NCI-H446 (cell line): ENCODE measurements at regions not wholly inside any gene's neighbourhood (a gene's known extent, or its start where the extent isn't known, plus 50 kb on each side); places are given as distances from the start of the nearest gene placed in this dataset.

Source experiments
- DNase-seq, 2 experiments: peaks; one replicate each; lab custom pipeline; 2025; lab: John Stamatoyannopoulos, UW

DNA sequence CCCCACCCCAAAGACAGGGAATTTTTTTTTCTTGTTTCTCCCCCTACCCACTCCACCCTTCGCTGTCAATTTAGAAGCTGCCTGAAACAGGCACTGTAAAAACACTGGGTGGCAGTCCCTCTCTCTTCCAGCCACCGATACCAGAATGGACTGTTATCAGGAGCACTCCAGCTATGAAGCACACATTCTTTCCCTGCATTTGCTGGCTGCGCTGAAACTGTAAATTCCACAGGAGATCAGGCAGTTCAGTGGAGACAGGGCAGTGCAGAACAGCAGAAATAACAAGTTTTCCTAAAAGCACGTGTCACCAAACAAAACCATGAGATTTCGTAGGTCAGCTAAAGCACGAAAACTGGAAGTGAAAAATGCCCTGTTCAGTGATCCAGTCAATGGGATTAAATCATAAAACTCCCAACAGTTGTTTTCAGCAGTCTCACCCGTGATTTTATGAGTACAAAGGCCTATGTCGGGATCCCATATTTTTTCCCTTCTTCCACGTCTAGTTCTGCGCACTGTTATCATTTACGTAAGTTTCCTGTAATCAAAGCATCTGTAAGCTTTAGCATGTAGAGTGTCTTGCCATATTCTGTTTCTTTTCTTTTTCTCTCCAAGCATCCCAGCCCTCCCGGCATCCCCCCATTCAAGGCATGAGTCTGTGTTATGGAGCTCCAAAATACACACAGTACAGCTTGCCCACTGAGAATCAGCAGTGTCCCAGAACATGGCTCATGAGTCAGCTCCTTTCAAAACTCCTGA is 359.9 kb upstream of the EPHA7 start:
- no peak for DNase-seq

DNA sequence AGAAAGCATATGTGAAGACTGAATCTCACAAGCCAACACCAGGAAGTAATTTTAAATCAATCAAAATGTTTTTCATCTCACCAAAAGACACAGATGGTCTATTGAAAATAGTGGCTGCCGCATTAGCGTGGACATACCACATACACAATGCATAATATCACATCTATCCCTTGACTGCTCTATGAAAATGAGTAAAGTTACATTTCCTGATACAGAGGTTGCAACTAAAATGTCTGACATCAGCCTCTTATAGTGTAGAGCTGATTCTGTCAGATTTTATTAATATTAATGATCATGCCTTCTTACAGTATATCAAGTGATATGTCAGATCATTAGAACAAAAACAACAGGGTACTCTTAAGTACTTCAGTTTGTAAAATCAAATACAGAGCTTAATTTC is 339.8 kb upstream of the EPHA7 start:
- no peak for DNase-seq

DNA sequence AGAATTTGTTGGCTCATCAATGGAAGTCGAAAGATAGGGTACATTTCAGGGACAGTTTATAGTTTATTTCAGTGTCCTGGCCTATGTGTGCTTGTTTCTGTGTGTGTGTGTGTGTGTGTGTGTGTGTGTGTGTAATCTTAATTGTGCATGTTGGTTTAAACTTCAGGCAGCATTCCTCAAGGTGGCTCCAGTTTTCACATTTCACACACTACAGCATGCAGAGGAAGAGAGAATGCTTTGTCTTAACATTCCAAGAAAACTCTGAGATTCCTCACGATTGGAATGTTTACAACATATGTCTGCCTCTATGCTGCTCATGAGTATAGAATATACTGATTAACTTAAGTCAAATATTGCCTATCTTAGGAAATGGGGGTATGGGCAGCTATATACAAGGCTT is 332.6 kb upstream of the EPHA7 start:
- DNase-seq = no peak

DNA sequence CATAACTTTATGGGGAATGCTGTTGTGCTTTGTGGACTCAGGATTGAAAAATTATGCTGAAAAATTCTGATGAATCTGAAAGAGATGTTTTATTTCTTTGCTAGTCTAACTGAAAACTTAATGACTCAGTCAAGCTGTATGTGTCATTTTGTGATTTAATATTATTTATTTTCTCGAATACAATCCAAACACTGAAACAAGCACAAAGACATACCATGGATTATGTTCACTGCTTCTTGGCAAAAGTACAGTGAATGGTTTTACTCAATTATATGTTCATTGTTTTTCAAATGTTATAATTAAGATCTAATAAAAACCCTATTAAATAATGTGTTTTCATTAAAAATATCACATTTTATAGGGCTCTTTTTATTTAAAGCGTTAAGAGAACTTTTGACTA is 330.6 kb upstream of the EPHA7 start:
- DNase-seq = no peak

DNA sequence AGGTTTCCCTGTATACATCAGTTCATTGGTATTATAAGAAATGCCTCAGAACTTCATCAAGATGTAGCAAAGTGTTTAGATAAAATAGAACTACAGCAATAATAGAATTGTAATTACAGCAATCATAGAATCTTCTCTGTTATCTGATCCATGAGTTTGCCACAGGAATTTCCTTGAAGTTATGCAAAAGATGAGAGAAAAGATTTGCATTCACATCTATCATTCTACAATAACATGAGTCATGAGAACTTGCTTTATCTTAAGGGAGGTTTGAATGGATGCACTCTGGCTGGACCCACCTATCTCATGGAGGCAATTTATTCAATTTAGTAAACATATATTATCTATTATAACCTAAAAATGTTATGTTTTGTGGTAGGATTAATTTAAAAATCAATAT is 329.8 kb upstream of the EPHA7 start:
- no peak for DNase-seq

DNA sequence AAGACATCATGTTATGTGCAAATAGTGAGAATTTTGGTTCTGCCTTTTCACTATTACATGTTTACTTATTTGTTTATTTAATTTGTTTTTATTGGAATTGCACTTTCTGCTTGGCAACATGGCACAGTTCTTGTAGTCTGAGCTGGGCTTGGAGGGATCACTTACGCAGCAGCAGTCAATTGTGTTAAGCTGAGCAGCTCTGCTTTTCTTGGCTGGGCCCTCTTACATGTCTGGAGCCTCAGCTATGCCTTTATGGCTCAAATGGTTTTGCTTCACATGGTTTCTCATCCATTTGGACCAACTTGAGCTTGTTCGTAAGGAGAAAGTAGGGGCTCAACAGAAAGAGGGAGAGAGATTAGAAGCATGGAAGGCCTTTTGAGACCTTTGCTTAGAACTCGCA is 327.5 kb upstream of the EPHA7 start:
- no peak for DNase-seq

DNA sequence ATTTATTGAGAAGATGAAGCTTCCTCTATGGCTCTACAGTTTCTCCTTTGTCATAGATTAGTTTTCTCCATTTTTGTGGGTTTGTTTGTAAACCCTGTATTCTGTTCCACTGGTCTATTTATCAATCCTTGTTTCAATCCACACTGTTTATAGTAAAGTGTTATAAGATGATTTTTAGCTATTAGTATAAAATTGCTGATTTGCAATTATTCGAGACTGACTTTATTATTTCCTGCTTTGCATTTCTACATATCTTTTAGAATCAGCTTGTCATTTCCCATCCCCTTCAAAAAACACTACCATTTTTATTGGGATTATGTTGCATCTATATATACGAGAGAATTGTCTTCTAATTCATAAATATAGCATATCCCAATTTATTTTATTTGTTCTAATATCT is 325.9 kb upstream of the EPHA7 start:
- no peak for DNase-seq

DNA sequence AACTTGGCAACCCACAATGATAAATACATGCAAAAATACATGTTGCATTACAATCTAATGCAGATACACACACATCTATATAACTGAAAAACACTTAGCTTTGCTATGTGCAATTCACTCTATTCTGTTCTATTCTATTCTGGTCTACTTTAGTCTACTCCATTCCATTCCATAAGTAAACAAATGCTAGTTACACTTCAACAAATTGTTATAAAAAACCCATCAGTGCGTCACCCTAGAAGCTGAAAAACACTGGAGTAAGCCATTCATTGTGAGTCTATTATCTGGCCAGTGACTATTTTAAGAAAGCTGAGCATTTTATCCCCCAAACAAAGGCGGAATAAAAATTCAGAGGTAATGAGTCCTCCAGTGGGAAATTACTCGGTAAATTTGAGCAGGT is 315.7 kb upstream of the EPHA7 start:
- DNase-seq = no peak

DNA sequence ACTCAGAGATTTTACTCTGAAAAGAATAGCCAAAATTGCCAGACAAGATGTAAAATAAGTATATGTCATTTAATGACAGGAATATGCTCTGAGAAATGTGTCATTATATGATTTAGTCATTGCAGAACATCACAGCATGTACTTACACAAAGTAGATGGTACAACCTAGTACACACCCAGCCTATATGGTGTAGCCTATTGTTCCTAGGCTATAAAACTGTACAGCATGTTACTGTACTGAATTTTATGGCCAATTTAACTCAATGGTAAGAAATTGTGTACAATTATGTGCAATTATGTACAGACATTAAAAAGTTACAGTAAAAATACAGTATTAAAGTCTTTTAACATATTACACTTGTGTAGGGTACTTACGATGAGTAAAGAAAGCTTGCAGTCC is 311.9 kb upstream of the EPHA7 start:
- DNase-seq = no peak

DNA sequence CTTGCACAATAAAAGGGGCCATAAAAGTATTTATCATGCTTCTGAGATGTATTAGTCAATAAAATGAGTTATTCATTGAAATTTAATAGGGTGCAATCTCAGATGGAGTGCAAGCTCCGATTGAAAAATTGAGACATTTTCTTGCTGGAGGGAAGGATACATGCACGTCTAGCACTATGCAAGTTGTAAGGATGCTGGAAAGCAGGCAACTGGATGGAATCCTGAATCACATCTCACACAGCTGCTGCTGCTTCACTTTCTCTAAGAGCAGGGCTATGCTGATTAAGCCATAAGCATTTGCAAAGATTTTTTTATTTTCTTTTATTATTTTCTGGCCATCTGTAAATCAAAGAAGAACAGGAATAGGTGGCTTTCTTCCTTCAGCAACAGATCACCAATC is 308.8 kb upstream of the EPHA7 start:
- no peak for DNase-seq

DNA sequence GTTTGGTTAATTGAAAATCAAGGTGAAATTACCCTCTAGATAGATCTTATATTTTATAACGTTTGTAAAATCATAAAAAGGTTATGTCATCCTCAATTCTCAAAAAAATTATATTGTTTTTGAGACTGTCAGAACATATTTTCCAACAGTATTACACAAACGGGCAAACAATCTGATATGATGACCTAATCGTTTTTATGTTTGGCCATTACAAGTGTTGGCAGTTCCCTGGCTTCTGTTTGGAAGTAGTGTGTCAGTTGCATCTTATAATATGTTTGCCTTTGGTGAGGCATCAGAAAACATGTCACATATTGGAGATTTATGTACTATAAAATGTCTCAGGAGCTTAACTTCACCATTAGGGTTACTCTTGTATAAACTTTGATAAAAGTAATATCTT is 308.1 kb upstream of the EPHA7 start:
- no peak for DNase-seq

DNA sequence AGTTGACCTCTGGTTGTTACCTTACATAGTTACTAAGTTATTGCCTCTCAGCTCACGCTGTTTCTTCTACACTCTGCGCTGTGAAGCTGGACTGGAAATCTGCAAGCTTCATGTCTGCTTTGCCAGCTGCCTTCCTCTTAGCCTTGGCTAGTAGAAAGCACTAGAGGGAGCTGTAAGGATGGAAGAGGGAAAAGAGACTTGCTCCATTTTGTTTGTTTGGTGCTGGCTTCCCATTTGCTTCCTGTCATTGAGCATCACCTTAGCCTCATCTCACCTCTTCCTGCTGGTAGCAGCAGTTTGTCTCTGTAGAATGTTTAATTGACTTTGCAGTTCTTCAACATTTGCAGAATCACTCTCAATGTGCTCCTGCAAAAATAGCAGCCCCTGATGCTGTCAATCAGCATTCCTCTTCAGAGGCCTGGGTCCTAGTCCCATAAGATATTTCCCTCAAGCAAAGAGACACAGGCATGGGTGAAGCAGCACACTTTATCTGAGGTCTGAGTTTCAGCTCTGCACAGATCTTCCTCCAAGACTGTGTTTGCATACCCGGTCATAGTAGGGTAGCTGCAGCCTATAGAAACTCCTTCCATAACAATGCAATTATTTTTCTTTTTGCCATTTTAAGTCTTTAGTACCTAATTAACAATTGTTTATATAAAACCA is 302.2 kb upstream of the EPHA7 start:
- DNase-seq = peak in 1 of 2 experiments; percentile 47

DNA sequence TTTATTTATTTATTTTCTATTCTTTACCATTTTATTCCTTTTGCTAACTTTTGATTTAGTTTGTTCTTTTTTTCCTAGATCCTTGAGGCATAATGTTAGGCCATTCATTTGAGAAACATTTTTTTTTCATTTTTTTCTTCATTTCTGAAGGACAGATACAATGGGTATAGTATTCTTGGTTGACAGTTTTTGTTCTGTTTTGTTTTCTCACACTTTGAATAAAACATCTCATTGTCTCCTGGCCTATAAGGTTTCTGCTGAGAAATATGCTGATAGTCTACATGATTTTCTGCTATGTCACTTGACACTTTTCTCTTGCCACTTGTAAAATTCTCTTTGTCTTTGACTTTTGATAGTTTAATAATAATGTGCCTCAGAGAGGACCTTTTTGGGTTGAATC is 294.6 kb upstream of the EPHA7 start:
- DNase-seq = no peak

DNA sequence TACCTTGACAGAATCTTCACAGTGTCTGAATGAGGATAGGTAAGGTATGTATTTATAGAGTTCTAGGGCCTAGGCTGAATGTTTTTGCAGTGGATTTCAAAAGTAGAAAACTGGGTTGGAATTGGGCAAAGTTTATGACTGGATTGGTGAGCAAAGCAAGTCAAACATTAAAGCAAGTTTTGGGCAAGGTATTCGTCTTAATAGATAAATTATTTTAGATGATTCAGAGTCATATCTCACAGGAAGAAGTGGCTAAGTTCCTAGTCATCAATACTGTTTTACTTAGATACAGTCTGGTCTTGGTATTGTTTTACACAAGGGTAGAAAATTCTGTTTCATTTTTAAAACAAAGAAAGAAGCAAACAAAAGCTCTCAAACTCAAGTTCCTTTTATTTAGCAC is 284.1 kb upstream of the EPHA7 start:
- DNase-seq = no peak

DNA sequence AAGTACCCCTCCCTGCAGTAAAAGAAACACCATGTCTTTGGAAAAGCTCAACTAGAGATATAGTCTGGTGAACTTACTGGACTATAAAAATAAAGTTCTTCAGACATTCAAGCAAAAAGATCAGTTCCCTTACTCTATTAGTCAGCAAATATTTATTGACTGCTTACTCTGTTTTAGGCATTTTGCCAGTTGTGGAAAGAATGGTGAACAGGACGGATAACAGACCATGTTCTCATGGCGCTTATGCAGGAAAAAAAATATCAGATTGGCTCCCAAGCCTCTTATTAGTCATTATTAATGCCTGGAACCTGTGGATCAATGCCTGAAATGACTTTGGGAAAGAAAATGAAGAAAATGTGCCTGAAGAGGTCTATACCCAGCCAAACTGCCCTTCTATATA is 282.2 kb upstream of the EPHA7 start:
- no peak for DNase-seq

DNA sequence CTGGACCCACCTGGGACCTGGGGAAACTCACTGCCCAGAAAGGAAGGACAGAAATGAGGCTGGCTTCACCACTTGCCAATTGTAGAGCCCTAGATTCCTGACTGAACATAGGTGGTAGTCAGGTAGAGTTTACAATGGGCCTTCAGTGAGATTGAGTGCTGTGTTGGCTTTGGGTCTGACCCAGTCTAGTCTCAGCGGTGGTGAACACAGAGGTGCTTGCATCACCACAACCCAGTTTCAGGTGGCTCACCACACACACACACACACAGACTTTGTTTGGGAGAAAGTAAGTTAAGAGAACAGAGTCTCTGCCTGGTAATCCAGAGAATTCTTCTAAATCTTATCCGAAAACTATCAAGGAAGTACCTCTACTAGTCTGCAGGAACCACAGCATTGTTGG is 266.1 kb upstream of the EPHA7 start:
- no peak for DNase-seq

DNA sequence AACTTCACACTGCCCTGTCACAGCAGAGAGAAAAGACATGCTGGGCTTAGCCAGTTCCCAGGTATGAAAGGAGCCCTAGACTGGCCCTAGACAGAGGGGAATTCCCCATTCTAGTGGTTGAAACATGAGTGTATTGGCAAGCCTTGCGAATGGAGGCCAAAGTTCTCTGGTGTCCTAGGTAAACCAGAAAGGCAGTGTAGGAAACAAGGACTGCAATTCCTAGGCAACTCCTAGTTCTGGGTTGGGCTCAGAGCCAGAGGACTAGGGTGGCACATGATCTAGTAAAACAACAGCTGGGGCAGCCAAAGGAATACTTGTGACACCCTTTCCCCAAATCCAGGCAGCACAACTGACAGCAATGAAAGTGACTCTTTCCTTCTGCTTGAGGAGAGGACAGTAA is 265.0 kb upstream of the EPHA7 start:
- DNase-seq = no peak

DNA sequence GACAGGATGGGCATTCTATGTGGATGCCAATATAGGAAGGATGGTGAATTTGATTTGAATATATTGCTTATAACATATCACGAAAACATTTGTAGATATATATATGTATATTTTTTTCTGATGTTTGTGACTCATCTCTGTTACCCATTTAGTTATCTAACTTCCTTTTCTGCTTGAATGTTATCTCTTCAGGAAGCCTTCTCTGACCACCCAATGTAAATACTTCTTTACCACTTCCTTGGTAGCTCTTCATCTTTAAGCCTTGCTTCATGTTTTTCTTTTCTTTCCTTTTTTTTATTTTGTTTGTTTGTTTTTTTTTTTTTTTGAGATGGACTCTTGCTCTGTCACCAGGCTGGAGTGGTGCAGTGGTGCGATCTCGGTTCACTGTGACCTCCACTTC is 260.5 kb upstream of the EPHA7 start:
- DNase-seq = no peak

DNA sequence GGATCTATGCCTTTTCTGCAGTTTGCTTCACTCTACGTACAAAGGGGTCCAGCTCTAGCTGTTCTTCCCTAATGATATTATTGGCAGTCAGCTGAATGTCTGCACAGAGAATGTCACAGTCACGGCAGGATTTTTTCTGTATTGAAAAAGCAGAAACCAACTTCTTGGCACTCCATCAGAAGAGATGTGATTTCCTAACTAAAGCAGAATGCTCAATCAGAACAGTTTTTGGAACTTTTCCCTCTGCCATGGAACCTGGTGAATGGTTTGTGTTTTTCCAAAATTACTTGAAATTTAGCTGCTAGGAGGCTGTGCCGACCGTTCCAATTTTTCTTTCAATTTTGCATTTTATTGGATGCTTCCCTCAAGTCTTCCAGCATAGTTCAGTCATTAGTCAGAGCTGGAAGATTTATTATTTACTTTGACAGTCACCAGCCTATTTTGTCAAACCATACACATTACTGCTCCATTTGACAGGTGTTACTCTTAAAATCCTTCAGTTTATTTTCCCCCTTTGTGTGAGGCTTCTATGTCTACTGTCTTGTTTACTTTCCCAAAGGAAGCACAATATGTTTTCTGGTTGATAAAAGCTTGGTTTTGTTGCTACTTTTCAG is 259.6 kb upstream of the EPHA7 start:
- peak in 1 of 2 experiments; percentile 60 for DNase-seq

DNA sequence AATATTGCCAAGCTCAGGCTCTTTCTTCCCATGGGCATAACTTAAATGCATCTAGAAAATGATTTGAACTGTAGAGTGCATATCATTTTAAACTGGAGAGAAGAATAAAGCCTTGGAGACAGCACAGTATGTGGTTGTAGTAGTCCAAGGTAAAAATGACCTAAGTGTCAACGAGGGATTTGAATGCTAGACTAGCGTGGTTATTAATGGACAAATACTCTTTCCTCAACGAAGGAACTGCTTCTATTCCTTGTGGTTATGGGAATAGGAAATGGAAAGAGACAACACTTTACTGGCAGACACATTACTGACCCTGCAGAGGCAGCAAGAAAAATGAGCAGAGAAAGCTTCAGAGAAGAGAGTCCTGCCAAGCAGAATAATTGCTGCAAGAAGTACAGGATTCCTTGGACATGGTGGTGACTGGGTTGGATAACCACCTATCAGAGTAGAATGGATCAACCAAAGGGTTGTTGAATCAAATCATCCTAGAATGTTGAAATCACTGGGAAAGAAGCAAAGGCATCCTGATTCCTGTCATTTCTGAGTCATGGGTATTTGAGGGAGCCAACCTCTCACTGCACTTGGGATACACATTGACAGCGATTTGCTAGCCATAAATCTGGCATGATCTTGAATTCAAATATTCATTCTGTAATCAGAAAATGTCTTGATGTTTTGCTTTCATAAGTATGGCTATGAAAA is 258.1 kb upstream of the EPHA7 start:
- no peak for DNase-seq

DNA sequence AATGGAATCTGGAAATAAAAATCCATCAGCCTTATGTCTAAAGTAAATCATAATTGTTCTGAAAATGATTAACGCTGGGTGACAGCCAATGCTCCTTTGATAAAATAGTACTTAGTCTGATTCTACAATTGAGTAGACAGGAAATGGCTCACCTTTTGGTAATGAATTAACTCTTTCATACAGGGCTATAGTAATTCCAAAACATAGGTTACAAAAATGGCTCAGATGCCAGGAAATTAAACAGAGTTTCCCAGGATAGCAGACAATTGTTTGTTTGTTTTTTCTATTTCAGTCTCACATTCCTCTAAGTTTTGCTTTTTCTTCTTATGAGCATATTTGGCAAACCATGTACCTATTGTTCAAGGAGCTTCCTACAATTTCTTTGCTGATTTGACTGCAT is 257.2 kb upstream of the EPHA7 start:
- DNase-seq = no peak

DNA sequence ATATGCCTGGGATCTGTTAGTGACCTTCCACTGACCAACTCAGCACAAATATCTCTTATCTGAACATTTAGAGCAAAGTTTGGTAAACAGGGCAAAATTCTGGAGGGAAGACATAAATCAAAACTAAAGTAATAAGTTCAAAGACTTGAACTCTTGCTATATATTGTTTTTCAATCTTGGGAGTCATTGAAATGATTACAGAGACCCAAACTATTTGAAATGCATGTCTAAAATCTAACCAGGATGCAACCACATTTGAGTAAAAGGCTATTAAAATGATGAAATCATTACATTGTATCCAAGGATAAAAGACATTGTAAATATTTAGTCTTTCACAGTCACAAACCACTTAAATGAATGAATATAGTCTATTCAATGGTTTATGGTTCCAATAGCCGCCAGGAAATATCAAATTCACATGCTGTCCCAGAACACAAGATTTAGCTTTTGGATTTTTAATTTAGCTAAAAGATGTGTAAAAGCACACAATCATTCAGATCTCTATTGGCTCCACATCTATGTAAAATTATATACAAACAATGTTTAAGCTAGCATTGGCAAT is 256.6 kb upstream of the EPHA7 start:
- DNase-seq = no peak

DNA sequence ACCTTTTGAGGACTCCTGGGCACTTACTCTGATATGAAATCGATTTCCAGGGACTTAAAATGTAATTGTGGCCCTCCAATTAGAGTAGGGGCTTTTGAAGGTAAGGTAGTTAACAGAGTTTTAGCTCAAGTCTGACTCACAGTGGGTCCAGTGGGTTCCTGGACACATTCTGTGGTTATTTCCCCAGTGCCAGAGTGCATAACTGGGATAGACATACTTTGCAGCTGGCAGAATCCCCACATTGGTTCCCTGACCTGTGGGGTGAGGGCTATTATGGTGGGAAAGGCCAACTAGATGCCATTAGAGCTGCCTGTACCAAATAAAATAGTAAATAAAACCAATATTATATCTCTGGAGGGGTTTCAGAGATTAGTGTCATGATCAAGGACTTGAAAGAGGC is 243.8 kb upstream of the EPHA7 start:
- no peak for DNase-seq
